22Rv1 (cell line): ENCODE measurements at regions not wholly inside any gene's neighbourhood (a gene's known extent, or its start where the extent isn't known, plus 50 kb on each side); places are given as distances from the start of the nearest gene placed in this dataset.
"Not testable (repeated sequence)": the region's sequence is repeated elsewhere in the genome, so short reads cannot be mapped to it uniquely, and the experiment has no call there.

Source experiments
- CTCF ChIP-seq: fragments of 450-650 bp; IDR thresholded peaks from 2 replicates; pipeline ENCODE4 v1.5.1; 2017; ENCODE audit warnings: mild to moderate bottlenecking
- ZFX ChIP-seq: fragments of 450-650 bp; IDR thresholded peaks from 2 replicates; pipeline ENCODE4 v1.6.1; 2017; ENCODE audit warnings: antibody characterized with exemption, borderline replicate concordance

GRCh38 chr7:128579843-128580242 lies 92.2 kb upstream of the GARIN1A start:
- not testable (repeated sequence) for TF ChIP-seq CTCF, ZFX
